Suprapubic skin (tissue), 4 donors: ENCODE measurements at regions not wholly inside any gene's neighbourhood (a gene's known extent, or its start where the extent isn't known, plus 50 kb on each side); places are given as distances from the start of the nearest gene placed in this dataset.

Experiments used
- DNase-seq, 2 donors: peaks; one replicate each; pipeline ENCODE4 v3.0.0-alpha.2; 2019; ENCODE audit warnings: low spot score in 2 of 2
- H3K27ac ChIP-seq: fragments of 200-600 bp; sonication (generic); one replicate; pipeline ENCODE4 v1.5.1; 2019
- H3K27me3 ChIP-seq: fragments of 200-600 bp; sonication (generic); one replicate; pipeline ENCODE4 v1.5.1; 2019
- H3K36me3 ChIP-seq: fragments of 200-600 bp; sonication (generic); one replicate; pipeline ENCODE4 v1.5.1; 2019
- H3K4me1 ChIP-seq: fragments of 200-600 bp; sonication (generic); one replicate; pipeline ENCODE4 v1.5.1; 2019
- H3K4me3 ChIP-seq: fragments of 200-600 bp; sonication (generic); one replicate; pipeline ENCODE4 v1.5.1; 2019; ENCODE audit warnings: mild to moderate bottlenecking
- H3K9me3 ChIP-seq: fragments of 200-600 bp; sonication (generic); one replicate; pipeline ENCODE4 v1.5.1; 2019
- EP300 ChIP-seq: sonication (generic); formaldehyde crosslinking; IDR thresholded peaks from one replicate; pipeline ENCODE4 v1.6.1; 2017; ENCODE audit warnings: antibody characterized with exemption
- POLR2A ChIP-seq, 2 donors: fragments of 450-650 bp; IDR thresholded peaks; one replicate each; pipeline ENCODE4 v1.6.1; 2017; ENCODE audit warnings: antibody characterized with exemption in 2 of 2, mild to moderate bottlenecking in 2 of 2, moderate library complexity in 2 of 2
- POLR2AphosphoS5 ChIP-seq, 3 donors: sonication (generic); formaldehyde crosslinking; IDR thresholded peaks; one replicate each; pipeline ENCODE4 v1.6.1; 2017; ENCODE audit warnings: antibody characterized with exemption in 3 of 3
- WGBS: methylation state at CpG from one replicate; pipeline ENCODE4 v1.1.5; 2018; 5-methylcytosine and 5-hydroxymethylcytosine counted together
- TF ChIP-seq, protein P1 (sequence below), 2 donors: fragments of 200-600 bp in 1 of 2; fragments of 450-650 bp in 1 of 2; sonication (generic) in 1 of 2; IDR thresholded peaks; one replicate each; pipeline ENCODE4 v1.5.1; 2016 to 2019; ENCODE audit warnings: antibody characterized with exemption in 2 of 2, mild to moderate bottlenecking in 1 of 2, moderate library complexity in 1 of 2

DNA sequence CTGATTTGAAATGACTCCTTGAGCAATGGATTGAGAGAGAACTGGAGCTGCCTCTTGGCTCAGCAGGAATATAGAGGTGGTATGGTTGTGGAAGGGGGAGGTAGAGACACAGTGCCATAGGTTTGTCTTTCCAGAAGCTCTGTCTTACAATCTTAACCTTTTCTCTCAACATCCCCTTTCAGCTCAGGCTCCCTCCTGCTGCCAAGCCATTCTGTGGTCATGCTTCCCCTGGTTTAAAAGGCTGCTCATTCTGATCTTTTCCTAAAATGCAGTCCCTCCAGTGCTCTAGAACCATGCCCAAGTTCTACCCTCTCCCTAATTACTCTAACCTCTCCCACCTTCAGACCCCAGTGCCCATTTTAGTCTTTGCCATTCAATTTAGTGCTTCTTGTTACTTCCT lies 517.9 kb upstream of the MARCKS start:
- no peak overlapping the region for H3K4me3 ChIP-seq
- no peak for DNase-seq
- H3K27ac ChIP-seq, result no peak overlapping the region
- no peaks in the 10 kb centered on the region for H3K4me1 ChIP-seq
- H3K36me3 ChIP-seq, result no peaks in the 10 kb centered on the region
- no peaks in the 10 kb centered on the region for H3K9me3 ChIP-seq
- no peak for TF ChIP-seq POLR2AphosphoS5 (IDR thresholded peaks at IDR 0.05)
- no peak for TF ChIP-seq POLR2A (IDR thresholded peaks at IDR 0.05)
- TF ChIP-seq, protein P1, sequence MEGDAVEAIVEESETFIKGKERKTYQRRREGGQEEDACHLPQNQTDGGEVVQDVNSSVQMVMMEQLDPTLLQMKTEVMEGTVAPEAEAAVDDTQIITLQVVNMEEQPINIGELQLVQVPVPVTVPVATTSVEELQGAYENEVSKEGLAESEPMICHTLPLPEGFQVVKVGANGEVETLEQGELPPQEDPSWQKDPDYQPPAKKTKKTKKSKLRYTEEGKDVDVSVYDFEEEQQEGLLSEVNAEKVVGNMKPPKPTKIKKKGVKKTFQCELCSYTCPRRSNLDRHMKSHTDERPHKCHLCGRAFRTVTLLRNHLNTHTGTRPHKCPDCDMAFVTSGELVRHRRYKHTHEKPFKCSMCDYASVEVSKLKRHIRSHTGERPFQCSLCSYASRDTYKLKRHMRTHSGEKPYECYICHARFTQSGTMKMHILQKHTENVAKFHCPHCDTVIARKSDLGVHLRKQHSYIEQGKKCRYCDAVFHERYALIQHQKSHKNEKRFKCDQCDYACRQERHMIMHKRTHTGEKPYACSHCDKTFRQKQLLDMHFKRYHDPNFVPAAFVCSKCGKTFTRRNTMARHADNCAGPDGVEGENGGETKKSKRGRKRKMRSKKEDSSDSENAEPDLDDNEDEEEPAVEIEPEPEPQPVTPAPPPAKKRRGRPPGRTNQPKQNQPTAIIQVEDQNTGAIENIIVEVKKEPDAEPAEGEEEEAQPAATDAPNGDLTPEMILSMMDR (IDR thresholded peaks at IDR 0.05), result no peak
- TF ChIP-seq EP300, result no peak
- no peaks in the 10 kb centered on the region for H3K27me3 ChIP-seq

DNA sequence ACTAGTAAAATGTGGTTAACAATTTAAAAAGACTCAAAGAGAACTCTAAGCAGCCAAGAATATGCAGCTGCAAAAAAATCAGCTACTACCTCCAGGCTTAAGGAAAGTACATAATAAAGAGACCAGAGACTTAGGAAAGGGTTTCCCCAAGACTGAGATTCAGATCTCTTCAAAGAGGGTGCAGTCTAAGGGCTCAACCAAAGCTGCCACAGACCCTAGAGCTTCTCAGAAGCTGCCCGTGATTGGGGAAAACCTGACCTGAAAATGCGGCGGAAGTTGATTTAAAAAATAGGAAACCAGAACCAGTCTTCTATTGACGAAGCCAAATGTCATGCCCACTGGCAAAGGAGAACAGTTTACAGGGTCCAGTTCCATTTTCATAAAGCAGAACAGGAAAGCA lies 516.8 kb upstream of the MARCKS start:
- TF ChIP-seq, protein P1 (IDR thresholded peaks at IDR 0.05), result no peak
- TF ChIP-seq EP300, result no peak
- no peak for TF ChIP-seq POLR2A (IDR thresholded peaks at IDR 0.05)
- TF ChIP-seq POLR2AphosphoS5 (IDR thresholded peaks at IDR 0.05), result no peak
- H3K27ac ChIP-seq, result no peak overlapping the region
- H3K36me3 ChIP-seq, result no peaks in the 10 kb centered on the region
- H3K4me1 ChIP-seq, result no peaks in the 10 kb centered on the region
- no peaks in the 10 kb centered on the region for H3K27me3 ChIP-seq
- no peaks in the 10 kb centered on the region for H3K9me3 ChIP-seq
- no peak overlapping the region for H3K4me3 ChIP-seq
- 93% methylated on average over 4 of the region's 4 CpGs for WGBS
- DNase-seq, result no peak

DNA sequence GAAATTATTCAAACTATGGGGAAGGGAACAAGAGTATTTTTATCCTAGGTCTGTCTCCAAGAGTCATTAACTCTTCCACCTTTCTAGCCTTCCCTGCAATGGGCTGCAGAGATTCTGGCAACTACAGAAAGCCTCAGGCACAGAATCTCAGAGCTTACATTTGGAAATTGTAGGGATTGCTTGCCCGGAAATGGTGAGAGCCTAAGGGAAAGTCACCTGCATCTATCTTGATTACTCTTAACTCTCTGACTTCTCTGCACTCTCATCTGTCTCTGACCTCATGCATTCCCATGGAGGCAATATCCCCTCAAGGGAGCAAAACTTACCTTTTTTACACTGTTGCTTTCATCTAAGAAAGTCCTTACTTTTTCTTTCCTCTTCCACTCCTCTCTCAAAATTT lies 513.2 kb upstream of the MARCKS start:
- no peaks in the 10 kb centered on the region for H3K4me1 ChIP-seq
- H3K4me3 ChIP-seq, result no peak overlapping the region
- H3K9me3 ChIP-seq, result no peaks in the 10 kb centered on the region
- no peak overlapping the region for H3K27ac ChIP-seq
- 0% methylated on average over 1 of the region's 1 CpG for WGBS
- no peaks in the 10 kb centered on the region for H3K27me3 ChIP-seq
- DNase-seq, result no peak
- TF ChIP-seq EP300, result no peak
- TF ChIP-seq POLR2A (IDR thresholded peaks at IDR 0.05), result no peak
- no peak for TF ChIP-seq POLR2AphosphoS5 (IDR thresholded peaks at IDR 0.05)
- TF ChIP-seq, protein P1 (IDR thresholded peaks at IDR 0.05), result no peak
- H3K36me3 ChIP-seq, result no peaks in the 10 kb centered on the region

DNA sequence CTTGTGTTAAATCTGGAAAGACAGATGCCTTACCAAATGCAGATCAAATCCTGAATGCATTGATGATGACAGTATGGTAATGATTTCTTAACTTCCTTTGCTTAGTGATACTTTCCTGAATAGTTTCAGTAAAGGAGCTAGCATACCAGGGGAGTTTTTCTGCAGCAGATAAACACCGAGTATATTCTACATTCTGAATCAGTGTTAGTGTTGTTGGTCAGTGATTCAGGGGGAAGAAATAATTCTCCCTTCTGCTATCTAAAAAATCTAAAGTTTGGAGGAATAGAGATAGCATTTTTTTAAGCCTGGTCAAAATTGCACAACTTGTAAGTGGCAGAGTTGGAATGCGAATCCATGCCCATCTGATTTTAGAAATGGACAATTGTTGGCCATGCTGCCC lies 512.2 kb upstream of the MARCKS start:
- H3K4me1 ChIP-seq, result no peaks in the 10 kb centered on the region
- WGBS, result 85% methylated on average over 2 of the region's 2 CpGs
- no peaks in the 10 kb centered on the region for H3K9me3 ChIP-seq
- no peak for TF ChIP-seq POLR2AphosphoS5 (IDR thresholded peaks at IDR 0.05)
- TF ChIP-seq POLR2A (IDR thresholded peaks at IDR 0.05), result no peak
- TF ChIP-seq, protein P1 (IDR thresholded peaks at IDR 0.05), result no peak
- TF ChIP-seq EP300, result no peak
- no peak overlapping the region for H3K27ac ChIP-seq
- no peak overlapping the region for H3K4me3 ChIP-seq
- H3K27me3 ChIP-seq, result no peaks in the 10 kb centered on the region
- no peaks in the 10 kb centered on the region for H3K36me3 ChIP-seq
- DNase-seq, result no peak

DNA sequence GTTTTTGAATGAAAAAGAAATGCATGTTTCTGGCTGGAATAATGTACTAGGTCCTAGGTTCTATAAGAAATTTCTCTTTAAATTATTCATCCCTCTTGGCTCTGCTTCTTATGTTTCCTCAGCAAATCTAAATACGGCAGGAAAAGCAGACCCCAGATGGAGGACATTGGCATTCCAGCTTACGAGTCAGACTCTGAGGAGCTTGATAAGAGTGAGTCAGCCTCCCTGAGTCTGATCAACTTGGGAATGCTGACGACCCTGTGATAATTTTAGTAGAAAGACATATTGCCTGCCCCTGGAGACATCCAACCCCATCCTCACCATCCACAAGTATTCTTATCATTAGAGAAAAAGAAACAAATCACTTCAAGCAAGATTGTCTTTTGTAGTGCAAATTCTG lies 509.7 kb upstream of the MARCKS start:
- Histone ChIP-seq H3K27me3 (no peaks in the 10 kb centered on the region), H3K27ac (no peak overlapping the region), H3K9me3 (no peaks in the 10 kb centered on the region), H3K4me3 (no peak overlapping the region), H3K36me3 (no peaks in the 10 kb centered on the region), H3K4me1 (peaks cover 14% of the 10 kb centered on the region)
- 75% methylated on average over 3 of the region's 3 CpGs for WGBS
- TF ChIP-seq POLR2AphosphoS5 (IDR thresholded peaks at IDR 0.05) (no peak), EP300 (no peak), POLR2A (IDR thresholded peaks at IDR 0.05) (no peak)
- TF ChIP-seq, protein P1 (IDR thresholded peaks at IDR 0.05), result no peak
- DNase-seq, result no peak
